ENCODE measurements at regions not wholly inside any gene's neighbourhood (a gene's known extent, or its start where the extent isn't known, plus 50 kb on each side); places are given as distances from the start of the nearest gene placed in this dataset.
"Not testable (repeated sequence)": the region's sequence is repeated elsewhere in the genome, so short reads cannot be mapped to it uniquely, and the experiment has no call there.

GRCh38 chr14:55848964-55849363, 269.0 kb downstream of the KTN1 start:
- no peak for DNase-seq

GRCh38 chr14:55849833-55850232, 268.4 kb upstream of the PELI2 start:
- DNase-seq = no peak

GRCh38 chr14:55850825-55851241, 267.4 kb upstream of the PELI2 start:
- no peak for DNase-seq

GRCh38 chr14:55851301-55851700, 266.9 kb upstream of the PELI2 start:
- DNase-seq = no peak

- DNase-seq = no peak
Observed at GRCh38 chr14:55851961-55852360, 266.2 kb upstream of the PELI2 start.

GRCh38 chr14:55855751-55856150, 262.5 kb upstream of the PELI2 start:
- no peak for DNase-seq

- no peak for DNase-seq
Observed at GRCh38 chr14:55858604-55859003, 259.6 kb upstream of the PELI2 start.

- not testable (repeated sequence) for DNase-seq
Observed at GRCh38 chr14:55861561-55861960, 256.6 kb upstream of the PELI2 start.

- DNase-seq = no peak
Observed at GRCh38 chr14:55864890-55865655, 253.1 kb upstream of the PELI2 start.

- DNase-seq = no peak
Observed at GRCh38 chr14:55867311-55867710, 250.9 kb upstream of the PELI2 start.

- DNase-seq = no peak
Observed at GRCh38 chr14:55867719-55868118, 250.5 kb upstream of the PELI2 start.

GRCh38 chr14:55869397-55870049, 248.7 kb upstream of the PELI2 start:
- DNase-seq = no peak

GRCh38 chr14:55873169-55873568, 245.0 kb upstream of the PELI2 start:
- no peak for DNase-seq

GRCh38 chr14:55874785-55875184, 243.4 kb upstream of the PELI2 start:
- no peak for DNase-seq

GRCh38 chr14:55877942-55878341, 240.3 kb upstream of the PELI2 start:
- DNase-seq = no peak

GRCh38 chr14:55881577-55882241, 236.5 kb upstream of the PELI2 start:
- DNase-seq = no peak

- no peak for DNase-seq
Observed at GRCh38 chr14:55884819-55885218, 233.4 kb upstream of the PELI2 start.

GRCh38 chr14:55889124-55889523, 229.1 kb upstream of the PELI2 start:
- peak; percentile 89 for DNase-seq

- DNase-seq = no peak
Observed at GRCh38 chr14:55891692-55892091, 226.5 kb upstream of the PELI2 start.

GRCh38 chr14:55892906-55893305, 225.3 kb upstream of the PELI2 start:
- no peak for DNase-seq

- DNase-seq = no peak
Observed at GRCh38 chr14:55893705-55894104, 224.5 kb upstream of the PELI2 start.

GRCh38 chr14:55897031-55897430, 221.2 kb upstream of the PELI2 start:
- no peak for DNase-seq

- no peak for DNase-seq
Observed at GRCh38 chr14:55898938-55899337, 219.3 kb upstream of the PELI2 start.

- DNase-seq = no peak
Observed at GRCh38 chr14:55899531-55899930, 218.7 kb upstream of the PELI2 start.

Data from COR-L47 (cell line).